RPMI8226 (cell line): ENCODE measurements at regions not wholly inside any gene's neighbourhood (a gene's known extent, or its start where the extent isn't known, plus 50 kb on each side); places are given as distances from the start of the nearest gene placed in this dataset.

Source experiments
- DNase-seq: peaks from one replicate; pipeline ENCODE4 v3.0.0-alpha.2; 2015

DNA sequence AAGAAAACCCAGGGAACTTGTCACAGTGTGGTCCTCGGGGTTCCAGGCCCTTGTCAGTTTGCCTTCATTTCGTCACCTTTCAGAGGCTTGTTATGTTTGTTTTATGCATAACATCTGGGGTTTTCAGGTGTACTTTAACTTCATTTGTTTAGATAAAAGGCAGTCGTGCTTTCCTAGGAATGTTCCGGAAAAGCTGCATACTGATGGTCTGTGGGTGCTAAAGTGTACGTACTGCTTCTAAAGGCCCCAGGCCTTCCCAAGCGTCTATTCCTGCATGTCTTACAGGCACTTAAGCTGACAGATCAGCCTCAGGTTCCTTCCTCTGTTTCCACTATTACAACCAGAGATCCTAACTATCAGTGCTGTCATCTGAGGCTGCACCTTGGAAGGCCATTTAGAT lies 95.6 kb upstream of the ANKH start:
- no peak for DNase-seq

- no peak for DNase-seq
Measured at GRCh38 chr5:14965815-14966214, 94.2 kb upstream of the ANKH start.

- DNase-seq: no peak
Measured at GRCh38 chr5:14962604-14963003, 91.0 kb upstream of the ANKH start.

DNA sequence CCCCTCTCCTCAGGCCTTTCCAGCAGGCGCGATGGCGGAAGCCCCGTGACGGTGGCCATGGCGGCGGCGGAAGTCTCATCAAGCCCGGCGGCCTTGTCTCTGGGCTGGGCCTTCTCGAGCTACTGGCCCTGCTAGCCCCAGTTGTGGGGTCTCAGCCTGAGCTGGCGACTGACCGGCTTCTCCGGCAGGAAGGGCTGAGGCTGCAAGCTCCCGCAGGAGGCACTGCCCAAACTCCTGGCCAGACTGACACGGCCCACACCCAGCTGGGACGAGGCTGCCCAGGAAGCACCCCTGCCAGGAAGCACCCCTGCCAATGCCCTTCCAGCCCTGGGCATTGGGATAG lies 88.5 kb upstream of the ANKH start:
- DNase-seq: no peak

GRCh38 chr5:14959399-14960119 lies 88.0 kb upstream of the ANKH start:
- DNase-seq: no peak

- no peak for DNase-seq
Measured at GRCh38 chr5:14958188-14958587, 86.6 kb upstream of the ANKH start.

GRCh38 chr5:14956423-14957046 lies 85.0 kb upstream of the ANKH start:
- no peak for DNase-seq

- DNase-seq: no peak
Measured at GRCh38 chr5:14954616-14955343, 83.2 kb upstream of the ANKH start.

- no peak for DNase-seq
Measured at GRCh38 chr5:14954216-14954615, 82.6 kb upstream of the ANKH start.

GRCh38 chr5:14953075-14953607 lies 81.6 kb upstream of the ANKH start:
- no peak for DNase-seq

DNA sequence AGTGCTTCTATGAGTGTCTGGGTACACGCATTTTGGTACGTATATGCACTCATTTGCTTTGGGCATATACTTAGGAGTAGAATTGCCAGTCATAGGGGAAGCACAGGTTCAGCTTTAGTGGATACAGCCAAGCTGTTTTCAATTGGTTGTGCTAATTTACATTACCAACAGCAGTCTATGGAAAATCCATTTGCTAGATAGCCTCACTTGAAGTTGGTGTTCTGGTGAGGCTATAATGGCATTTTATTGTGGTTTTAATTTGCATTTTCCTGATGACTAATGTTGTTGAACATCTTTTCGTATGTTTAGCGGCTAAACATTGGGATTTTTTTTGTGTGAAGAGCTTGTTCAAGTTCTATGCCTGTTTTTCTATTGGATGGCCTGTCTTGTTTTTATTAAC lies 76.8 kb upstream of the ANKH start:
- no peak for DNase-seq

DNA sequence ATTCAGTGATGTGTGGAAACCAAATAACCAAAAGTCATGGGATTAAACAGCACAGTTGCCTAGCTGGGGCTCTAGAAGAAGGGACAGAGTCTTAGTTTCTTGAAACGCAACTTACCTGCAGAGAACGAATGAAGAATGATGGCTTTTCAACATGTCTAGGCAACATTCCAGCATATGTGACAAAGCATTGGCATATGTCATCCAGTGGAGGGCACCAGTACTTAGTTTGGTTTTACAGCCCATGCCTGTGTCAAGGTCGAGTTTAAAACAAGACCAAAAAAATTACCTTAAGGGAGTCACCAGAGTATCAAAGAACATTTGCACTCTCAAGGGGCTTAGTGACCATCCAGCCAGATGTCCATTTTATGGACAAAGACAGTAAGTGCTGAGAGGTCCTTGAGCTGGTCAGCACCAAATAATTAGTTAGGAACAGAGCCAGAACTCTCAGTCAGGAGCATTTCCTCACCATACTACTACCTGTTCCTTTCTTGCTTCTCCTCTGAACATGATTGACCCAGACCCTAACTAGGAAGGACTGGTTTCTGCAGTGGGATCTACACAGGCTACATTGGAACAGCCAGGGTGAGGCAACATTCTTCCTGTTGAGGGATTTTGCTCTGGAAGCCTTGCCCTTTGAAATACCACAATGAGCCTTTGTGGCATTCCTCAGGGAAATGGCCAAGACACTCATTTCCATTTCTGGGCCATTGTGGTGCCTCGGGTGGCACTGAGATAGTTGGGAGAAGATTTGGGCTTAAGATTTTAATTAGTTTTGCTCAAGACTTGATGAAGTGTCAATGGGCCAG lies 75.4 kb upstream of the ANKH start:
- DNase-seq: peak; percentile 40

DNA sequence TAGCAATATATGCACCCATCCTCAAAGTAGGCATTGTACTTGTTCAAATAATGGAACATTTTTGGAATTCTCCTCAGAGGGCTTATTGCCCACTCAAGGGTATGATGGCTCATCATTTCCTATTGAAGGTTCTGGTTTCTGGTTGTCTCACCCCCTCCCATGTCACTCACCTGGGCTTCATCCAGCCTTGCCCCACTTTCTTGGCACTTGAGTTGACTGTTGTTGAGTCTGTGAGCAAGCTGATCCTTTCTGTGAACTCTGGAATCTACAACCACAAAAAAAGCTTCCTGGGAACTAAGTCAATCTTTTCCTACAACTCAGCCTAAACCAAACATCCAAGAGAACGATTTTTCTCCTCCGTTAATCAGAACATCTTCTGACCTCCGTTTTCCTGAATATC lies 73.9 kb upstream of the ANKH start:
- no peak for DNase-seq

DNA sequence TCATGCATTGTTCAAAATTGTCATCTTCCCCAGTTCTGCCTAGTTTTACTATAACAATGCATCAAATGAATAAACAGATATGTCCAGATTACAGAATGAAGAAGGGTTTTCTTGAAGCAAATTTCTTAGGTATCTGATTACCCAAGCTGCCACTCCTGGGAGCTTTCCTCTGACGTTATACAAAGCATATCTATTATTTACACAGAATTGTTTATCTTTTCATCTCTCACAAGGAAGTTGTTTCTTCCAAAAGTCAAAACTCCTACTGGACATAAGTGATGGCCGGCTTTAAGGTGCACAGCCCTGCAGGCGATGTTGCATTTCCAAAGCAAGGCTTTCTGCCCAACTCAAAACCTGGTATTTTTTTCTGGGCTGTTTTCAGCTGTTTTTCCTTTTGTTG lies 73.4 kb upstream of the ANKH start:
- no peak for DNase-seq

DNA sequence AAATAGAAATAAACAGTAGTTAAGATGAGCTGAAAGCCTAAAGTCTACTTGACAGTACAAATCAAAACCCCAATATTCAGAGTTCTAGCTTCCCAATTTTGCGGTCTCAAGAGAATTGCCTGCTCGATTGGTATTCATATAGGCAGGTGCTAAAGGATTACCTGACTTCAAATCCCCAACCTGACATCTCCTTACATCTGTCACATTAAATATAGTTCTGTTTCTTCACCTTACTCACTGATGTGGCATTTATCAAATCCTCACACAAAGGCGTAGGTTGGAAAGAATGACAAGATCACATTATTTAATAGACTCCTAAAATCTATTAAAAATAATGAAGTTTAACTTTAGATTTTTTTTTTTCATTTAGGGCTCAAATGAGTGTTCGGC lies 72.8 kb upstream of the ANKH start:
- no peak for DNase-seq

DNA sequence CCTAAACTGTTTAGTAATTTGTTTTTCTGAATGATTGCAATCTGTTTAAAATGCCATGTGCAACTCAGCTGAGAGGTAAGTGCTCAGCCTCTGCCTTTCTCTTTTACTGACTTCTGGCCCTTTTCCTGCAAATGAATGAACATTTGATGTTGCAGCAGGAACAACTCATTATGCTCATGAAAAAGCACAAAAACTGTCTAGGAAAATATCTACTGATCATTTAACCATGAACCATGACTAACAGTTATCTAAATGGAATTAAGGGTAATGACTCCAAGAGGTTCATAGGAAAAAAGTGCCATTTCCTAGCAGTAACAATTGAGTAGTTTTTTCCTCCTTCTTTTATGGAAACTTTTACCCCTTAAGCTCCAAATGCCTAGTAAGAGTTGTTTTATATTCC lies 70.6 kb upstream of the ANKH start:
- DNase-seq: no peak

GRCh38 chr5:14937254-14937653 lies 65.7 kb upstream of the ANKH start:
- DNase-seq: no peak

- no peak for DNase-seq
Measured at GRCh38 chr5:14936588-14936987, 65.0 kb upstream of the ANKH start.

GRCh38 chr5:14935341-14935740 lies 63.8 kb upstream of the ANKH start:
- DNase-seq: no peak

DNA sequence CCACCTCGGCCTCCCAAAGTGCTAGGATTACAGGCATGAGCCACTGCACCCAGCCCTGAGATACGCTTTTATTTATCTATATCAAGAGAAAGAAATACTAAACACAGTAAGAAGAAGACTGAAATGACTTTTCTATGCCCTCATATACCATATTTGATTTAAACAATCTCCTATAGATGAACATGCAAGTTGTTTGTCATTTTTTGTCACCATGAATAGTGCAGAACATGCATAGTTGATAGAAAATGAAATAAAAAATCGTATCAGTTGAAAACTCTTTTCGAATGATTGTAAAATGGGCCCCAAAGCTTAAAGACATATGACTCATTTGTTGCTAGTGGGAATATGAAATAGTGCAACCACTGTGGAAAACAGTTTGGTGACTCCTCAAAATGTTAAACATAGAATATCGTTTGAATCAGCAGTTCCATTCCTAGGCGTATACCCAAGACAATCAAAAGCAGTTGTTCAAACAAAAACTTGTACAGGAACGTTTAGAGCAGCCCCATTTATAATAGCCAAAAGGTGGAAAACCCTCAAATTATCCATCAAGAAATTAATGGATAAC lies 61.4 kb upstream of the ANKH start:
- no peak for DNase-seq

DNA sequence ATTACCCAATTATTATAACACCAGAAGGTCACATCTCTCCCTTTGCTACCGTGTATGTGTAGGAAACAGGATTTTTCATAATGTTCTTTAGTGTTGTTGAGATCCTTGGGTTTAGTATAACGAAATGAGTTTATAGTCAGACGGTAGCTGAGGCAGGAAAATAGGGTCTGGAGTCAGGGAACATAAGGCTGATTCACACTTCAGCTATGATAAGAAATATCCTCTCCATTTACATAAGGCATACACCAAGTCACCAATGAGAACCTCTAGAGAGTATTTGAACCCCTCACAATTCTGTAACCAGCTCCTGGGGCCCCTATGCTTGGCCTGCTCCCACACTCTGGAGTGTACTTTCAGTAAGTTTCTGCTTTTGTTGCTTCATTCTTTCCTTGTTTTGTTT lies 58.9 kb upstream of the ANKH start:
- no peak for DNase-seq

DNA sequence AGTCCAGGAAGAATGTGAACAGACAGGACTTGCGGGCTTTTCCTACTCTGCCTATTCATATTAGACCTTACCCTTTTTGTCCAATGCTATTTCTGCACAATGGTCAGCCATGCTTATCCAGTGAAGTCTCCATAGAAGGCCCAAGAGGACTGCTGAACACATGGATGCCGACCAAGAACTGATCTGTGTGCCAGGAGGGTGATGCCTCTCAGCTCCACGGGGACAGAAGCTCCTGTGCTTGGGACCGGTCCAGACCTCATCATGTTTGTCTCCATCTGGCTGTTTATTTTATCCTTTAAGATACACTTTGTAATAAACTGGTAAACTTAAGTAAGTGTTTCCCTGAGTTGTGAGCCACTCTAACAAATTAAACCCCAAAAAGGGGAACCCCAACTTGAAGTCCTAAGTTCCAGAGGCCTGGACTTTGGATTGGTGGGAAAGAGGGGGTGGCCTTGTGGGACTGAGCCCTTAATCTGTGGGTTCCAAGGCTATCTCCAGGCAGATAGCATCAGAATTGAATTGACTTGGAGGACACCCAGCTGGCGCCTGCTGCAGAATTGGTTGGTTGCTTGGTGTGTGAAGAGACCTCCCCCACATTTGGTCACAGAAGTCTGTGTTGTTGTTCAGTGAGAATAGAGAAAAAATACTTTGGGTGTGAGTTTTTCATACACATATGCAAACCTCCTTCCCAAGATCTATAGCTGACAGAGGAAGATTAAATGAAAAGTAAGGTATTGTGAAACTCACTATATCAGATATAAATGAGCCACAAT lies 57.9 kb upstream of the ANKH start:
- DNase-seq: no peak
